PC-9 (cell line): ENCODE measurements at regions not wholly inside any gene's neighbourhood (a gene's known extent, or its start where the extent isn't known, plus 50 kb on each side); places are given as distances from the start of the nearest gene placed in this dataset.

ENCODE experiments used
- EZH2 ChIP-seq: fragments of 200-600 bp; sonication (generic); IDR thresholded peaks from 2 replicates; pipeline ENCODE4 v1.8.0; 2017; ENCODE audit warnings: antibody characterized with exemption, low read depth
- TF ChIP-seq, protein P1 (sequence below): fragments of 200-600 bp; sonication (generic); conservative IDR thresholded peaks from 2 replicates; pipeline ENCODE4 v1.6.1; 2017; ENCODE audit warnings: mixed run types, antibody characterized with exemption, mild to moderate bottlenecking, moderate library complexity

DNA sequence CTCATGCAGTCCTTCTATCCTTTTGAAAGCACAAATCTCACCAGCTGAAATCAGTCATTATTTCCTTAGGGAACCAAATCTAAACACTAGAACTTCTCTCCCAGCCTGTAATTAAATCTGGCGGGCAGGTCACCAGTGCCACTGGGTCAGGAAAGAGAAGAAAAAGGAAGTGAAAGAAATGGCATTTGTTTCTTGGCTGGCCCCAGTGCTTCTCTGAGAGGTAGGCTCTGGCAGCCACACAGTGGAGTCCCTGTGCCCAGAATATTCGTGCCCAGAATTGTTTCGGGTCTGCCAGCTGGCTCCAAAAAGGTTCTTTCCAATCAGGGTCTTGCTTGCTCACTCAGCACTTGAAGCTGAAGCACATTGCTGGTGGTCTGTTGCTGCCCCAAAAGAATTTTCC is 133.9 kb upstream of the MTAP start:
- TF ChIP-seq, protein P1, sequence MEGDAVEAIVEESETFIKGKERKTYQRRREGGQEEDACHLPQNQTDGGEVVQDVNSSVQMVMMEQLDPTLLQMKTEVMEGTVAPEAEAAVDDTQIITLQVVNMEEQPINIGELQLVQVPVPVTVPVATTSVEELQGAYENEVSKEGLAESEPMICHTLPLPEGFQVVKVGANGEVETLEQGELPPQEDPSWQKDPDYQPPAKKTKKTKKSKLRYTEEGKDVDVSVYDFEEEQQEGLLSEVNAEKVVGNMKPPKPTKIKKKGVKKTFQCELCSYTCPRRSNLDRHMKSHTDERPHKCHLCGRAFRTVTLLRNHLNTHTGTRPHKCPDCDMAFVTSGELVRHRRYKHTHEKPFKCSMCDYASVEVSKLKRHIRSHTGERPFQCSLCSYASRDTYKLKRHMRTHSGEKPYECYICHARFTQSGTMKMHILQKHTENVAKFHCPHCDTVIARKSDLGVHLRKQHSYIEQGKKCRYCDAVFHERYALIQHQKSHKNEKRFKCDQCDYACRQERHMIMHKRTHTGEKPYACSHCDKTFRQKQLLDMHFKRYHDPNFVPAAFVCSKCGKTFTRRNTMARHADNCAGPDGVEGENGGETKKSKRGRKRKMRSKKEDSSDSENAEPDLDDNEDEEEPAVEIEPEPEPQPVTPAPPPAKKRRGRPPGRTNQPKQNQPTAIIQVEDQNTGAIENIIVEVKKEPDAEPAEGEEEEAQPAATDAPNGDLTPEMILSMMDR, result no peak
- no peak for TF ChIP-seq EZH2
